ENCODE measurements at regions not wholly inside any gene's neighbourhood (a gene's known extent, or its start where the extent isn't known, plus 50 kb on each side); places are given as distances from the start of the nearest gene placed in this dataset.

GRCh38 chr15:26075770-26076169, 212.6 kb upstream of the ATP10A start:
- TF ChIP-seq, protein P1, sequence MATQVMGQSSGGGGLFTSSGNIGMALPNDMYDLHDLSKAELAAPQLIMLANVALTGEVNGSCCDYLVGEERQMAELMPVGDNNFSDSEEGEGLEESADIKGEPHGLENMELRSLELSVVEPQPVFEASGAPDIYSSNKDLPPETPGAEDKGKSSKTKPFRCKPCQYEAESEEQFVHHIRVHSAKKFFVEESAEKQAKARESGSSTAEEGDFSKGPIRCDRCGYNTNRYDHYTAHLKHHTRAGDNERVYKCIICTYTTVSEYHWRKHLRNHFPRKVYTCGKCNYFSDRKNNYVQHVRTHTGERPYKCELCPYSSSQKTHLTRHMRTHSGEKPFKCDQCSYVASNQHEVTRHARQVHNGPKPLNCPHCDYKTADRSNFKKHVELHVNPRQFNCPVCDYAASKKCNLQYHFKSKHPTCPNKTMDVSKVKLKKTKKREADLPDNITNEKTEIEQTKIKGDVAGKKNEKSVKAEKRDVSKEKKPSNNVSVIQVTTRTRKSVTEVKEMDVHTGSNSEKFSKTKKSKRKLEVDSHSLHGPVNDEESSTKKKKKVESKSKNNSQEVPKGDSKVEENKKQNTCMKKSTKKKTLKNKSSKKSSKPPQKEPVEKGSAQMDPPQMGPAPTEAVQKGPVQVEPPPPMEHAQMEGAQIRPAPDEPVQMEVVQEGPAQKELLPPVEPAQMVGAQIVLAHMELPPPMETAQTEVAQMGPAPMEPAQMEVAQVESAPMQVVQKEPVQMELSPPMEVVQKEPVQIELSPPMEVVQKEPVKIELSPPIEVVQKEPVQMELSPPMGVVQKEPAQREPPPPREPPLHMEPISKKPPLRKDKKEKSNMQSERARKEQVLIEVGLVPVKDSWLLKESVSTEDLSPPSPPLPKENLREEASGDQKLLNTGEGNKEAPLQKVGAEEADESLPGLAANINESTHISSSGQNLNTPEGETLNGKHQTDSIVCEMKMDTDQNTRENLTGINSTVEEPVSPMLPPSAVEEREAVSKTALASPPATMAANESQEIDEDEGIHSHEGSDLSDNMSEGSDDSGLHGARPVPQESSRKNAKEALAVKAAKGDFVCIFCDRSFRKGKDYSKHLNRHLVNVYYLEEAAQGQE (IDR thresholded peaks at IDR 0.05; ENCODE audit: insufficient read depth in 1 of 2, low read depth in 2 of 2, low read length in 2 of 2) = no peak
- TF ChIP-seq POLR2AphosphoS5 (IDR thresholded peaks at IDR 0.05; ENCODE audit: low read depth, low read length) = no peak
- no peak for TF ChIP-seq TAF1 (IDR thresholded peaks at IDR 0.05; ENCODE audit: borderline replicate concordance, insufficient read depth, low read length)
- TF ChIP-seq SIN3A (IDR thresholded peaks at IDR 0.05; ENCODE audit: borderline replicate concordance, insufficient read depth, low read length) = no peak
- no peak for TF ChIP-seq FOXP2 (optimal IDR thresholded peaks at IDR 0.05; ENCODE audit: borderline replicate concordance, extremely low read depth, extremely low read length, insufficient read depth)

DNA sequence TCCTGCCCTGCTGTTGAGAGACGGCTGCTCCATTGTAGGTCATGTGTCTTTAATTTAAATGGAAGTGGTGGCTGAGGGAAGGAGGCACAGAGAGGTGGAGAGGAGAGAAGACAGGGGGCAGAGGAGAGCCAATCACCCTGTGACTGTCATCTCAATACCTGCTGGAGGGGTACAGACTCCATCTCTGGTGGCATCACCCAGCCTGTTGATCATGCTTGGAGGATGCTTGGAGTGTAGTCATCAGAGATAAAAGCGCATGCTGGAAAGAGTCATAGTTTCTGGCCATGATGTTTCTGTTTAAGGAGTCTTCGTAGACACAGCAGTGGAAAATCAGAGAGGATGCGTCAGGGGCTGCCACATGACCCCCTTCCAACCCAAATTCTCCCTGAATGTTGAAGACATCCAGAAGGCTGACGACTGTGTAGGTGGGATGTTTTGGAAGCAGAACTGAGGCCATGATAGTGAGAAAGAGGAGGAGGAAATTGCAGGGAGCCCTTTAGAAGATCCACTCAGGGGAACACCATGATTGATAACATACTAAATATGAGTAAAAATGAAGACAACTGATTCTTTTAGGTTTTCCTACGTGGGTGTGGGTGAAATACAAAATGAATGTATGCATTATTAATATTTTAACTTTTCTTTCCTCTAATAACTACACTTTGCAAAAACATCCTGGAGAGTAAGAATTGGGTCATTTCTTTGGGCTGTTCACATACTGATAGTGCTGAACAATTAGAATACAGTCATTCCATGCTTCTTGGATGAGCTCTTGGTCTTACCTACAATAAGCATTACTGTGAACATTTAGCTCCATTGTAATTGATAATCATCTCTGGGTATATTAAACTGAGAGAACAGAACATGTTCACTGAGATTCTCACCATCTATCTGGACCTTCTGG, 210.6 kb upstream of the ATP10A start:
- TF ChIP-seq SIN3A (IDR thresholded peaks at IDR 0.05; ENCODE audit: borderline replicate concordance, insufficient read depth, low read length) = no peak
- TF ChIP-seq TAF1 (IDR thresholded peaks at IDR 0.05; ENCODE audit: borderline replicate concordance, insufficient read depth, low read length) = no peak
- TF ChIP-seq, protein P1 (IDR thresholded peaks at IDR 0.05; ENCODE audit: insufficient read depth in 1 of 2, low read depth in 2 of 2, low read length in 2 of 2) = no peak
- TF ChIP-seq POLR2AphosphoS5 (IDR thresholded peaks at IDR 0.05; ENCODE audit: low read depth, low read length) = no peak
- no peak for TF ChIP-seq FOXP2 (optimal IDR thresholded peaks at IDR 0.05; ENCODE audit: borderline replicate concordance, extremely low read depth, extremely low read length, insufficient read depth)

DNA sequence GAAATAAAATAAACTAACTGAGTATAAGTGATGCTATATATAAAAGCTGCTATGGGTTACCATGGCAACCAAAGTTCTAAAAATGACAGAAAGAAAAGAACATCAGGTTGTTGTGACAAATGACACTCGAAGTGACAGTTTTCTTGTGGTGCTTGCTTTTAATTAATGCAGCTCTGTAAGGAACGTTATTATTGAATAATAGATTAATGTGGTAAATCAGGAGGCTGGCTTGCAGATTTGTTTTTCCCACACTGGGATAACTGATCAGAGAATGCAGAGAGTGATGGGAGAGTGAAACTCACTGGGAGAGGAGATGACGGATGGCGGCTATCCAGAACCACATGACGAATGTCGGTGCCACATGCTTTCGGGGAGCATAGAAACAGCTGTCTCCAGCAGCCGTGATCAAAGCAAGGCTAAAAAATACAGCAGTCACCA, 207.0 kb upstream of the ATP10A start:
- no peak for TF ChIP-seq TAF1 (IDR thresholded peaks at IDR 0.05; ENCODE audit: borderline replicate concordance, insufficient read depth, low read length)
- TF ChIP-seq SIN3A (IDR thresholded peaks at IDR 0.05; ENCODE audit: borderline replicate concordance, insufficient read depth, low read length) = no peak
- no peak for TF ChIP-seq POLR2AphosphoS5 (IDR thresholded peaks at IDR 0.05; ENCODE audit: low read depth, low read length)
- no peak for TF ChIP-seq FOXP2 (optimal IDR thresholded peaks at IDR 0.05; ENCODE audit: borderline replicate concordance, extremely low read depth, extremely low read length, insufficient read depth)
- TF ChIP-seq, protein P1 (IDR thresholded peaks at IDR 0.05; ENCODE audit: insufficient read depth in 1 of 2, low read depth in 2 of 2, low read length in 2 of 2) = no peak

DNA sequence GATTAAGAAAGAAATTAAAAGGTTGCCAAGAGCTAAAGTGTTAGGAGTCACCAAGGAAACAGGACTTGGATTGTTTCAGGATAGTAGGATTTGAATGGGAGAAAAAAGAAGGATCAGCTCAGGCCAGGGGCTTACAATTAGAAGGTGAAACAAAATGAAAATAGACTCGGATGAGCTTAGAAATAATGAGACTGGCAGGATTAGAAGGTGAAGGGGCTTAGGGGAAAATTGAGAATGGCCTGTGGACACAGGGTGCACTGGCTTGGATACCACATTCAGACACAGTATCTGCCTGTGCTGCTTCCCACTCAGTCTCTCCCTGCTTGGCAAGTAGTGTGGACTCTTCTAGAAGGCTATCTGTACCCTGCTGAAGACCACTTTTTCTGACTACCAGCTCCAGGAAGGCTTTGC, 206.1 kb upstream of the ATP10A start:
- no peak for TF ChIP-seq TAF1 (IDR thresholded peaks at IDR 0.05; ENCODE audit: borderline replicate concordance, insufficient read depth, low read length)
- TF ChIP-seq FOXP2 (optimal IDR thresholded peaks at IDR 0.05; ENCODE audit: borderline replicate concordance, extremely low read depth, extremely low read length, insufficient read depth) = no peak
- TF ChIP-seq POLR2AphosphoS5 (IDR thresholded peaks at IDR 0.05; ENCODE audit: low read depth, low read length) = no peak
- TF ChIP-seq, protein P1 (IDR thresholded peaks at IDR 0.05; ENCODE audit: insufficient read depth in 1 of 2, low read depth in 2 of 2, low read length in 2 of 2) = no peak
